GM12865 (cell line): ENCODE measurements at regions not wholly inside any gene's neighbourhood (a gene's known extent, or its start where the extent isn't known, plus 50 kb on each side); places are given as distances from the start of the nearest gene placed in this dataset.
"Not testable (repeated sequence)": the region's sequence is repeated elsewhere in the genome, so short reads cannot be mapped to it uniquely, and the experiment has no call there.

Experiments used
- DNase-seq: peaks from one replicate; pipeline ENCODE4 v3.0.0; 2010; ENCODE audit warnings: low read depth
- H3K4me3 ChIP-seq: 2 replicates; pipeline ENCODE4 v1.5.1; 2011; ENCODE audit warnings: mild to moderate bottlenecking, low read depth, low read length, control low read depth
- CTCF ChIP-seq: IDR thresholded peaks from 2 replicates; pipeline ENCODE4 v1.5.1; 2011; ENCODE audit warnings: low read length, control low read depth, low read depth, inconsistent platforms; ENCODE audit not compliant: insufficient read depth; ENCODE audit errors: missing control alignments

GRCh38 chr21:24552491-24552890 lies 1054.8 kb downstream of the MRPL39 start:
- no peak for TF ChIP-seq CTCF
- H3K4me3 ChIP-seq = no peak overlapping the region
- no peak for DNase-seq

- no peak overlapping the region for H3K4me3 ChIP-seq
- no peak for TF ChIP-seq CTCF
- no peak for DNase-seq
Measured at GRCh38 chr21:24545807-24546361, 1061.4 kb downstream of the MRPL39 start.

- no peak overlapping the region for H3K4me3 ChIP-seq
- TF ChIP-seq CTCF = peak; percentile 26
- peak; percentile 1 for DNase-seq
Measured at GRCh38 chr21:24514081-24514733, 1093.1 kb downstream of the MRPL39 start.

- TF ChIP-seq CTCF = no peak
- H3K4me3 ChIP-seq = no peak overlapping the region
- DNase-seq = no peak
Measured at GRCh38 chr21:24509131-24509530, 1098.2 kb downstream of the MRPL39 start.

GRCh38 chr21:24486973-24487372 lies 1120.3 kb downstream of the MRPL39 start:
- no peak for TF ChIP-seq CTCF
- DNase-seq = no peak
- no peak overlapping the region for H3K4me3 ChIP-seq

- H3K4me3 ChIP-seq, DNase-seq: not testable (repeated sequence)
Measured at GRCh38 chr21:24483361-24483760, 1123.9 kb downstream of the MRPL39 start.

GRCh38 chr21:24470852-24471251 lies 1136.4 kb downstream of the MRPL39 start:
- DNase-seq = no peak
- no peak for TF ChIP-seq CTCF

GRCh38 chr21:24456358-24456757 lies 1150.9 kb downstream of the MRPL39 start:
- TF ChIP-seq CTCF = no peak
- no peak overlapping the region for H3K4me3 ChIP-seq
- DNase-seq = no peak

More at GRCh38 chr21:24470852-24471251, 1136.4 kb downstream of the MRPL39 start:
- no peak overlapping the region for H3K4me3 ChIP-seq
